ENCODE measurements at regions not wholly inside any gene's neighbourhood (a gene's known extent, or its start where the extent isn't known, plus 50 kb on each side); places are given as distances from the start of the nearest gene placed in this dataset.

GRCh38 chr3:161989012-161989411 lies 492.4 kb downstream of the OTOL1 start:
- H3K4me3 ChIP-seq (replicated peaks; ENCODE audit: low read depth, low read length): no peak overlapping the region
- DNase-seq (ENCODE audit: extremely low read depth, low read depth): no peak
- TF ChIP-seq, protein P1, sequence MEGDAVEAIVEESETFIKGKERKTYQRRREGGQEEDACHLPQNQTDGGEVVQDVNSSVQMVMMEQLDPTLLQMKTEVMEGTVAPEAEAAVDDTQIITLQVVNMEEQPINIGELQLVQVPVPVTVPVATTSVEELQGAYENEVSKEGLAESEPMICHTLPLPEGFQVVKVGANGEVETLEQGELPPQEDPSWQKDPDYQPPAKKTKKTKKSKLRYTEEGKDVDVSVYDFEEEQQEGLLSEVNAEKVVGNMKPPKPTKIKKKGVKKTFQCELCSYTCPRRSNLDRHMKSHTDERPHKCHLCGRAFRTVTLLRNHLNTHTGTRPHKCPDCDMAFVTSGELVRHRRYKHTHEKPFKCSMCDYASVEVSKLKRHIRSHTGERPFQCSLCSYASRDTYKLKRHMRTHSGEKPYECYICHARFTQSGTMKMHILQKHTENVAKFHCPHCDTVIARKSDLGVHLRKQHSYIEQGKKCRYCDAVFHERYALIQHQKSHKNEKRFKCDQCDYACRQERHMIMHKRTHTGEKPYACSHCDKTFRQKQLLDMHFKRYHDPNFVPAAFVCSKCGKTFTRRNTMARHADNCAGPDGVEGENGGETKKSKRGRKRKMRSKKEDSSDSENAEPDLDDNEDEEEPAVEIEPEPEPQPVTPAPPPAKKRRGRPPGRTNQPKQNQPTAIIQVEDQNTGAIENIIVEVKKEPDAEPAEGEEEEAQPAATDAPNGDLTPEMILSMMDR (IDR thresholded peaks at IDR 0.05; ENCODE audit: low read depth, low read length, missing control alignments): no peak

GRCh38 chr3:161990036-161990435 lies 493.4 kb downstream of the OTOL1 start:
- H3K4me3 ChIP-seq (replicated peaks; ENCODE audit: low read depth, low read length): no peak overlapping the region
- DNase-seq (ENCODE audit: extremely low read depth, low read depth): no peak
- TF ChIP-seq, protein P1 (IDR thresholded peaks at IDR 0.05; ENCODE audit: low read depth, low read length, missing control alignments): no peak

DNA sequence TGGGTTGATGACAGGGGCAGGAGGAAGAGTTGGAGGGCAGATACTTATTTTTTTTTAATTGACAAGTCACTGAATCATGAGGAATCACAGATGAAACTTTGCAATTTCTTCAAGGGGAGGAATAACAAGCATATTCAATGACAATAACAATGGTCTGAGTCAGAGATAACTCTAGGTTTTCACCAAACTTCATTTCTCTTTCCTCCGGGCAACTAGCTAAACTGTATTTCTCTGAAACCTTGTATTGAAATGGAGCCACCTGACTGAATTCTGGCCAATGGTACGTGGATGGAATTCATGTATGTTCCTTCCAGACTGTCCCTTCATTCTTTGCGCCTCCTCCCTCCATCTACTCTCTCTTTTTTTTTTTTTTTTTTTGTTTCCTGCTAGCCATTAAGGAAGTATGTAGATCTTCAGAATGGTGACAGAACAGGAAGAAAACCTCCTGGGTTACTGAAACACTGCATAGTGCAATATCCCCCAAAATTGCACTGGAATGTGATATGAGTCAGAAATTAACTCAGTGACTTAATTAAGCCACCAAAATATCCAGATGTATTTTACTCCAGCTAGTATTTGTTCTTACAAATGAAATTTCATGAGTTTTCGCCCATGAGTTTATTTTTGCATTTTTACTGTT lies 495.4 kb downstream of the OTOL1 start:
- DNase-seq (ENCODE audit: extremely low read depth, low read depth): no peak
- no peak overlapping the region for H3K4me3 ChIP-seq (replicated peaks; ENCODE audit: low read depth, low read length)
- TF ChIP-seq, protein P1 (IDR thresholded peaks at IDR 0.05; ENCODE audit: low read depth, low read length, missing control alignments): no peak

GRCh38 chr3:161999846-162000245 lies 503.2 kb downstream of the OTOL1 start:
- no peak overlapping the region for H3K4me3 ChIP-seq (replicated peaks; ENCODE audit: low read depth, low read length)
- DNase-seq (ENCODE audit: extremely low read depth, low read depth): no peak
- TF ChIP-seq, protein P1 (IDR thresholded peaks at IDR 0.05; ENCODE audit: low read depth, low read length, missing control alignments): no peak

DNA sequence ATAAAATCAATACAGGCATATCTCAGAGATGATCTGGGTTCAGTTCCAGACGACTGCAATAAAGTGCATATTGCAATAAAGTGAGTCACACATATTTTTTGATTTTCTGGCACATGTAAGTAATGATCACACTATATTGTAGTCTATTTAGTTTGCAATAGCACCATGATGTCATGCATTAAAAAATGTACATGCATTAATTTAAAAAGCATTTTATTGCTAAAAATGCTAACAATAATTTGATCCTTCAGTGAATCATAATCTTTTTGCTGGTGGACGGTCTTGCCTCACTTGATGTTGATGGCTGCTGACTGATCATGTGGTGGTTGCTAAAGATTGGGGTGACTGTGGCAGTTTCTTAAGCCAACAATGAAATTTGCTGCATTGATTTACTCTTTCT lies 511.1 kb downstream of the OTOL1 start:
- TF ChIP-seq, protein P1 (IDR thresholded peaks at IDR 0.05; ENCODE audit: low read depth, low read length, missing control alignments): no peak
- H3K4me3 ChIP-seq (replicated peaks; ENCODE audit: low read depth, low read length): no peak overlapping the region
- DNase-seq (ENCODE audit: extremely low read depth, low read depth): no peak

- DNase-seq (ENCODE audit: extremely low read depth, low read depth): no peak
- no peak overlapping the region for H3K4me3 ChIP-seq (replicated peaks; ENCODE audit: low read depth, low read length)
- TF ChIP-seq, protein P1 (IDR thresholded peaks at IDR 0.05; ENCODE audit: low read depth, low read length, missing control alignments): no peak
Measured at GRCh38 chr3:162012633-162013032, 516.0 kb downstream of the OTOL1 start.

GRCh38 chr3:162014284-162014683 lies 517.7 kb downstream of the OTOL1 start:
- TF ChIP-seq, protein P1 (IDR thresholded peaks at IDR 0.05; ENCODE audit: low read depth, low read length, missing control alignments): no peak
- H3K4me3 ChIP-seq (replicated peaks; ENCODE audit: low read depth, low read length): no peak overlapping the region
- DNase-seq (ENCODE audit: extremely low read depth, low read depth): no peak
